Peyer's patch (tissue), 4 donors: ENCODE measurements at regions not wholly inside any gene's neighbourhood (a gene's known extent, or its start where the extent isn't known, plus 50 kb on each side); places are given as distances from the start of the nearest gene placed in this dataset.

Experiments used
- POLR2A ChIP-seq, 2 donors: fragments of 450-650 bp; IDR thresholded peaks; one replicate each; pipeline ENCODE4 v1.5.1; 2017; ENCODE audit warnings: antibody characterized with exemption in 2 of 2, mild to moderate bottlenecking in 2 of 2, moderate library complexity in 2 of 2
- TF ChIP-seq, protein P1 (sequence below), 6 experiments: fragments of 450-650 bp in 4 of 6; fragments of 200-600 bp in 2 of 6; sonication (generic) in 1 of 6; IDR thresholded peaks; one replicate each; pipeline ENCODE4 v1.5.1; 2017 to 2019; ENCODE audit warnings: antibody characterized with exemption in 6 of 6, mild to moderate bottlenecking in 3 of 6, moderate library complexity in 1 of 6

- TF ChIP-seq, protein P1, sequence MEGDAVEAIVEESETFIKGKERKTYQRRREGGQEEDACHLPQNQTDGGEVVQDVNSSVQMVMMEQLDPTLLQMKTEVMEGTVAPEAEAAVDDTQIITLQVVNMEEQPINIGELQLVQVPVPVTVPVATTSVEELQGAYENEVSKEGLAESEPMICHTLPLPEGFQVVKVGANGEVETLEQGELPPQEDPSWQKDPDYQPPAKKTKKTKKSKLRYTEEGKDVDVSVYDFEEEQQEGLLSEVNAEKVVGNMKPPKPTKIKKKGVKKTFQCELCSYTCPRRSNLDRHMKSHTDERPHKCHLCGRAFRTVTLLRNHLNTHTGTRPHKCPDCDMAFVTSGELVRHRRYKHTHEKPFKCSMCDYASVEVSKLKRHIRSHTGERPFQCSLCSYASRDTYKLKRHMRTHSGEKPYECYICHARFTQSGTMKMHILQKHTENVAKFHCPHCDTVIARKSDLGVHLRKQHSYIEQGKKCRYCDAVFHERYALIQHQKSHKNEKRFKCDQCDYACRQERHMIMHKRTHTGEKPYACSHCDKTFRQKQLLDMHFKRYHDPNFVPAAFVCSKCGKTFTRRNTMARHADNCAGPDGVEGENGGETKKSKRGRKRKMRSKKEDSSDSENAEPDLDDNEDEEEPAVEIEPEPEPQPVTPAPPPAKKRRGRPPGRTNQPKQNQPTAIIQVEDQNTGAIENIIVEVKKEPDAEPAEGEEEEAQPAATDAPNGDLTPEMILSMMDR (IDR thresholded peaks at IDR 0.05): no peak
- no peak for TF ChIP-seq POLR2A (IDR thresholded peaks at IDR 0.05)
Measured at GRCh38 chr11:109857637-109858036, 235.6 kb upstream of the ZC3H12C start.
